GM23338 (cell line): ENCODE measurements at regions not wholly inside any gene's neighbourhood (a gene's known extent, or its start where the extent isn't known, plus 50 kb on each side); places are given as distances from the start of the nearest gene placed in this dataset.

ENCODE experiments used
- ATAC-seq: fragments of 200-7000 bp; cut with Tn5 transposase; 3 replicates; pipeline ENCODE4 v1.9.1; 2020
- DNase-seq: peaks from one replicate; pipeline ENCODE4 v3.0.0-alpha.2; 2015; ENCODE audit warnings: low spot score
- H2AFZ ChIP-seq: fragments of 200-600 bp; sonication (generic); 2 replicates; pipeline ENCODE4 v1.8.0; 2016; ENCODE audit warnings: antibody characterized with exemption, mild to moderate bottlenecking, moderate library complexity
- H3F3A ChIP-seq: fragments of 200-600 bp; sonication (generic); replicated peaks from 2 replicates; pipeline ENCODE4 v1.8.0; 2017; ENCODE audit warnings: antibody characterized with exemption, mixed run types, low read depth
- H3K27ac ChIP-seq: fragments of 200-600 bp; sonication (generic); 2 replicates; pipeline ENCODE4 v1.6.1; 2016; ENCODE audit warnings: low read depth
- H3K27me3 ChIP-seq: fragments of 200-600 bp; sonication (generic); 2 replicates; pipeline ENCODE4 v1.8.0; 2016; ENCODE audit warnings: mild to moderate bottlenecking, mixed run types, moderate library complexity; ENCODE audit not compliant: insufficient read depth
- H3K36me3 ChIP-seq: fragments of 200-600 bp; sonication (generic); 2 replicates; pipeline ENCODE4 v1.8.0; 2016; ENCODE audit warnings: mild to moderate bottlenecking; ENCODE audit not compliant: insufficient read depth
- H3K4me1 ChIP-seq: fragments of 200-600 bp; sonication (generic); 2 replicates; pipeline ENCODE4 v1.8.0; 2016; ENCODE audit warnings: mild to moderate bottlenecking, moderate library complexity; ENCODE audit not compliant: insufficient read depth
- H3K4me2 ChIP-seq: fragments of 200-600 bp; sonication (generic); 2 replicates; pipeline ENCODE4 v1.7.1; 2017; ENCODE audit warnings: mixed run types
- H3K4me3 ChIP-seq: fragments of 200-600 bp; sonication (generic); 2 replicates; pipeline ENCODE4 v1.6.1; 2016; ENCODE audit warnings: mixed run types
- H3K79me2 ChIP-seq: fragments of 200-600 bp; sonication (generic); replicated peaks from 2 replicates; pipeline ENCODE4 v1.8.0; 2017; ENCODE audit warnings: mild to moderate bottlenecking; ENCODE audit not compliant: insufficient read depth
- H3K9me2 ChIP-seq: fragments of 200-600 bp; sonication (generic); 2 replicates; pipeline ENCODE4 v1.8.0; 2017; ENCODE audit not compliant: insufficient read depth
- H4K20me1 ChIP-seq: fragments of 200-600 bp; sonication (generic); replicated peaks from 2 replicates; pipeline ENCODE4 v1.8.0; 2017; ENCODE audit warnings: mild to moderate bottlenecking; ENCODE audit not compliant: insufficient read depth
- H3K27ac Mint-ChIP-seq: 2 replicates; pipeline ENCODE4 v1.8.0; 2020; ENCODE audit warnings: inconsistent platforms, mild to moderate bottlenecking, moderate library complexity, mixed read lengths
- H3K27me3 Mint-ChIP-seq: 3 replicates; pipeline ENCODE4 v1.8.0; 2022; ENCODE audit warnings: low read depth, mild to moderate bottlenecking, moderate library complexity, mixed read lengths, inconsistent platforms; ENCODE audit not compliant: insufficient read depth, poor library complexity
- H3K36me3 Mint-ChIP-seq: 3 replicates; pipeline ENCODE4 v1.8.0; 2021; ENCODE audit warnings: low read depth, mild to moderate bottlenecking, inconsistent platforms, moderate library complexity, mixed read lengths
- H3K4me1 Mint-ChIP-seq: 3 replicates; pipeline ENCODE4 v1.8.0; 2020; ENCODE audit warnings: mild to moderate bottlenecking, inconsistent platforms, mixed read lengths
- H3K4me3 Mint-ChIP-seq: 3 replicates; pipeline ENCODE4 v1.8.0; 2021; ENCODE audit warnings: moderate library complexity, mild to moderate bottlenecking, inconsistent platforms, mixed read lengths
- H3K9me3 Mint-ChIP-seq: 3 replicates; pipeline ENCODE4 v1.8.0; 2020; ENCODE audit warnings: moderate library complexity, mild to moderate bottlenecking, inconsistent platforms, mixed read lengths
- CREB1 ChIP-seq: fragments of 250-450 bp; sonication (Bioruptor Pico); IDR thresholded peaks from 2 replicates; pipeline ENCODE4 v1.5.0; 2020; ENCODE audit warnings: low read depth, mild to moderate bottlenecking, moderate library complexity
- ETS1 ChIP-seq: IDR thresholded peaks from 2 replicates; pipeline ENCODE4 v1.6.1; 2016; ENCODE audit warnings: antibody characterized with exemption
- EZH2 ChIP-seq: fragments of 200-600 bp; sonication (generic); IDR thresholded peaks from one replicate; pipeline ENCODE4 v1.8.0; 2017; ENCODE audit warnings: antibody characterized with exemption, mild to moderate bottlenecking, low read depth; ENCODE audit not compliant: unreplicated experiment
- EZH2phosphoT487 ChIP-seq: fragments of 200-600 bp; sonication (generic); IDR thresholded peaks from one replicate; pipeline ENCODE4 v1.8.1; 2018; ENCODE audit warnings: antibody characterized with exemption; ENCODE audit not compliant: unreplicated experiment
- JUNB ChIP-seq: IDR thresholded peaks from one replicate; pipeline ENCODE4 v1.6.1; 2016; ENCODE audit warnings: antibody characterized with exemption; ENCODE audit not compliant: unreplicated experiment
- NANOG ChIP-seq: IDR thresholded peaks from 2 replicates; pipeline ENCODE4 v1.6.1; 2016; ENCODE audit warnings: antibody characterized with exemption, borderline replicate concordance
- POLR2AphosphoS5 ChIP-seq: IDR thresholded peaks from 2 replicates; pipeline ENCODE4 v1.6.1; 2016; ENCODE audit warnings: antibody characterized with exemption, low read depth
- STAT1 ChIP-seq: IDR thresholded peaks from one replicate; pipeline ENCODE4 v1.6.1; 2016; ENCODE audit warnings: antibody characterized with exemption; ENCODE audit not compliant: unreplicated experiment
- ZNF114 ChIP-seq: fragments of 250-450 bp; sonication (Bioruptor Pico); IDR thresholded peaks from 2 replicates; pipeline ENCODE4 v1.5.0; 2020; ENCODE audit warnings: mild to moderate bottlenecking, moderate library complexity
- ZNF331 ChIP-seq: fragments of 250-450 bp; sonication (Bioruptor Pico); IDR thresholded peaks from 2 replicates; pipeline ENCODE4 v1.5.0; 2020; ENCODE audit warnings: low read depth, mild to moderate bottlenecking, moderate library complexity
- TF ChIP-seq, protein P1 (sequence below): IDR thresholded peaks from one replicate; pipeline ENCODE4 v1.6.1; 2018; ENCODE audit warnings: antibody characterized with exemption; ENCODE audit not compliant: unreplicated experiment
- TF ChIP-seq, protein P2 (sequence below), 2 experiments: fragments of 200-600 bp in 1 of 2; sonication (generic) in 1 of 2; conservative IDR thresholded peaks; 2 replicates each; pipeline versions ENCODE4 v1.5.1 to v1.6.1; 2016 to 2017; ENCODE audit warnings: antibody characterized with exemption in 2 of 2, low read depth in 2 of 2, mild to moderate bottlenecking in 2 of 2, moderate library complexity in 1 of 2

- TF ChIP-seq ZNF331 (no peak), EZH2 (no peak), ZNF114 (CRISPR knock-in tag) (no peak), CREB1 (CRISPR knock-in tag) (no peak), NANOG (no peak), POLR2AphosphoS5 (no peak)
- TF ChIP-seq, protein P1, sequence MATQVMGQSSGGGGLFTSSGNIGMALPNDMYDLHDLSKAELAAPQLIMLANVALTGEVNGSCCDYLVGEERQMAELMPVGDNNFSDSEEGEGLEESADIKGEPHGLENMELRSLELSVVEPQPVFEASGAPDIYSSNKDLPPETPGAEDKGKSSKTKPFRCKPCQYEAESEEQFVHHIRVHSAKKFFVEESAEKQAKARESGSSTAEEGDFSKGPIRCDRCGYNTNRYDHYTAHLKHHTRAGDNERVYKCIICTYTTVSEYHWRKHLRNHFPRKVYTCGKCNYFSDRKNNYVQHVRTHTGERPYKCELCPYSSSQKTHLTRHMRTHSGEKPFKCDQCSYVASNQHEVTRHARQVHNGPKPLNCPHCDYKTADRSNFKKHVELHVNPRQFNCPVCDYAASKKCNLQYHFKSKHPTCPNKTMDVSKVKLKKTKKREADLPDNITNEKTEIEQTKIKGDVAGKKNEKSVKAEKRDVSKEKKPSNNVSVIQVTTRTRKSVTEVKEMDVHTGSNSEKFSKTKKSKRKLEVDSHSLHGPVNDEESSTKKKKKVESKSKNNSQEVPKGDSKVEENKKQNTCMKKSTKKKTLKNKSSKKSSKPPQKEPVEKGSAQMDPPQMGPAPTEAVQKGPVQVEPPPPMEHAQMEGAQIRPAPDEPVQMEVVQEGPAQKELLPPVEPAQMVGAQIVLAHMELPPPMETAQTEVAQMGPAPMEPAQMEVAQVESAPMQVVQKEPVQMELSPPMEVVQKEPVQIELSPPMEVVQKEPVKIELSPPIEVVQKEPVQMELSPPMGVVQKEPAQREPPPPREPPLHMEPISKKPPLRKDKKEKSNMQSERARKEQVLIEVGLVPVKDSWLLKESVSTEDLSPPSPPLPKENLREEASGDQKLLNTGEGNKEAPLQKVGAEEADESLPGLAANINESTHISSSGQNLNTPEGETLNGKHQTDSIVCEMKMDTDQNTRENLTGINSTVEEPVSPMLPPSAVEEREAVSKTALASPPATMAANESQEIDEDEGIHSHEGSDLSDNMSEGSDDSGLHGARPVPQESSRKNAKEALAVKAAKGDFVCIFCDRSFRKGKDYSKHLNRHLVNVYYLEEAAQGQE: no peak
Measured at GRCh38 chr3:66629150-66629981, 128.5 kb upstream of the LRIG1 start (continued).

DNA sequence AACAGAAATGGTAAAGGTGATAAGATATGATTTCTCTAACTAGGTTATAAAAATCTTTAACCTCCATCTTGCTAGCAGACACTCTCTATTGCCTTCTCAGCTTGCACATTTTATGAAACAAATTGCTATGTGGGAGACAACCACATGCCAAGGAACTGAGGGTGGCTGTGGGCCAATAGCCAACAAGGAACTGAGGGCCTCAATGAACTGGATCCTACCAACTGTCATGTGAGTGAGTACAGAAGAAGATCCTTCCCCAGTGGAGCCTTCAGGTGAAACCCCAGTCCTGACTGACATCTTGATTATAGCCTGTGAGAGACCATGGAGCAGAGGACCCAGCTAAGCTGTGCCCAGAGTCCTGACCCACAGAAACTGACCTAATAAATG lies 129.2 kb upstream of the LRIG1 start:
- no peaks in the 10 kb centered on the region for H3K36me3 ChIP-seq
- no peak overlapping the region for H3K27ac ChIP-seq
- H3K4me3 ChIP-seq: no peak overlapping the region
- H3K4me2 ChIP-seq: peak overlapping the region; percentile 57; the same call in 1 of the 2 replicates
- DNase-seq (no peak), ATAC-seq (no peak)
- H3F3A ChIP-seq: no peaks in the 10 kb centered on the region
- H4K20me1 ChIP-seq: no peaks in the 10 kb centered on the region
- Mint-ChIP-seq H3K36me3 (no peaks in the 10 kb centered on the region), H3K4me3 (no peak overlapping the region), H3K9me3 (no peaks in the 10 kb centered on the region), H3K27ac (no peak overlapping the region), H3K4me1 (peaks cover 22% of the 10 kb centered on the region), H3K27me3 (peaks cover 4% of the 10 kb centered on the region)
- H3K9me2 ChIP-seq: no peaks in the 10 kb centered on the region
- no peaks in the 10 kb centered on the region for H3K27me3 ChIP-seq
- H3K79me2 ChIP-seq: no peaks in the 10 kb centered on the region
- peak overlapping the region; percentile 98 for H2AFZ ChIP-seq
- H3K4me1 ChIP-seq: peaks cover 23% of the 10 kb centered on the region
- TF ChIP-seq EZH2phosphoT487 (no peak), STAT1 (no peak), ZNF114 (CRISPR knock-in tag) (no peak), ETS1 (no peak), JUNB (no peak), CREB1 (CRISPR knock-in tag) (no peak)
- TF ChIP-seq, protein P1: no peak
- TF ChIP-seq, protein P2, sequence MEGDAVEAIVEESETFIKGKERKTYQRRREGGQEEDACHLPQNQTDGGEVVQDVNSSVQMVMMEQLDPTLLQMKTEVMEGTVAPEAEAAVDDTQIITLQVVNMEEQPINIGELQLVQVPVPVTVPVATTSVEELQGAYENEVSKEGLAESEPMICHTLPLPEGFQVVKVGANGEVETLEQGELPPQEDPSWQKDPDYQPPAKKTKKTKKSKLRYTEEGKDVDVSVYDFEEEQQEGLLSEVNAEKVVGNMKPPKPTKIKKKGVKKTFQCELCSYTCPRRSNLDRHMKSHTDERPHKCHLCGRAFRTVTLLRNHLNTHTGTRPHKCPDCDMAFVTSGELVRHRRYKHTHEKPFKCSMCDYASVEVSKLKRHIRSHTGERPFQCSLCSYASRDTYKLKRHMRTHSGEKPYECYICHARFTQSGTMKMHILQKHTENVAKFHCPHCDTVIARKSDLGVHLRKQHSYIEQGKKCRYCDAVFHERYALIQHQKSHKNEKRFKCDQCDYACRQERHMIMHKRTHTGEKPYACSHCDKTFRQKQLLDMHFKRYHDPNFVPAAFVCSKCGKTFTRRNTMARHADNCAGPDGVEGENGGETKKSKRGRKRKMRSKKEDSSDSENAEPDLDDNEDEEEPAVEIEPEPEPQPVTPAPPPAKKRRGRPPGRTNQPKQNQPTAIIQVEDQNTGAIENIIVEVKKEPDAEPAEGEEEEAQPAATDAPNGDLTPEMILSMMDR (conservative IDR thresholded peaks at IDR 0.05; ENCODE audit: low read depth in 2 of 2): no peak
